ENCODE measurements at regions not wholly inside any gene's neighbourhood (a gene's known extent, or its start where the extent isn't known, plus 50 kb on each side); places are given as distances from the start of the nearest gene placed in this dataset.
"Not testable (repeated sequence)": the region's sequence is repeated elsewhere in the genome, so short reads cannot be mapped to it uniquely, and the experiment has no call there.

DNA sequence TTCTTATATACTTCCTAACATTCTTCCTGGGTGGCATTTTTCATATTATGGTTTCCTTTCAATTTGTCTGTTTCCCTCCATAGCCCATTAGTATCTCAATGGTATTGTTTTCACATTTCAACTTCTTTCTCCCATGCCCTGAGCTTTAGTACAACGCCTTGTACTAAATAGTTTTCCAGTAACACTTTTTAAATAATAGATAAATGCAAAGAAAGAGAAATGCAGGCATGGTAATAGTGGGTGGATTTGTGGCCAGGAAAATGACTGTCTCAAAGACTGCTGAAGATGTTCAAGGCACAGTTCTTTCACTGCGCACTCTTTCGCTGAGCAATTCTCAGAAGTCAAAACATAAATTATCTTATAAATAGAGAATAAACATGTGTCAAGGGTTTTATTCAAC is 145.1 kb downstream of the LCA5 start:
- DNase-seq, result no peak

DNA sequence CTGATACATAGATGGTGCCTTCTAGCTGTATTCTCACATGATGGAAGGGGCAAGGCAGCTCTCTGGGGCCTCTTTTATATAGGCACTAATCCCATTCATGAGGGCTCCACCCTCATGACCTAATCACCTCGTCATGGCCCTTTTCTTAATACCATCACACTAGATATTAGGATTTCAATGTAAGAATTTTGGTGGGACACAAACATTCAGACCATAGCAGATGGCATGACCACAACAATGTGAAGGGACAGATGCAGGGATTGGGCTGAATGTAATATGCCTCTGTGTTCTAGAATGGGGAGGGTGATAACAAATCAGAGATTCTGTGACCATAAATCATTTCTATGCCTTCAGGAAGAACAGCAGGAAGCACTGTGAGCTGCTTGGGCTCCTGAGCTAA is 145.8 kb downstream of the LCA5 start:
- DNase-seq, result no peak

DNA sequence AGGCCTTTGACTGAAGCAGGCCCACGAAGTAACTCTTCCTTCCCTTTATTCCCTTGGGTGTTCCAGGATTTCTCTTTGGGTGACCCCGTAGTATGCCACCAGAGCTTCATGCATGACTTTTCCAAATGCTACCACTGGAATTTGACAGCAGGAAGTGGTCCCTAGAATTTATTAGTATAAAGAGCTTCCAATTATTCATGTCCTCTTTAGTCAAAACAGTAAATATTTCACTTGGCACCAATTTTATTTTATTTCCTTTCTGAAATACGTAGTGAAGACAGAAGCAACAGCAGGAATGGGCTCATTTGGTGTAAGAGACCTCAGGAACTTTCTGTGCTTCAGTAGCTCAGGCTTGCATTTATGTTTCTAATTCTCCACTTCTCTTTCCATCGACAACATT is 151.3 kb downstream of the LCA5 start:
- DNase-seq, result peak; percentile 45

DNA sequence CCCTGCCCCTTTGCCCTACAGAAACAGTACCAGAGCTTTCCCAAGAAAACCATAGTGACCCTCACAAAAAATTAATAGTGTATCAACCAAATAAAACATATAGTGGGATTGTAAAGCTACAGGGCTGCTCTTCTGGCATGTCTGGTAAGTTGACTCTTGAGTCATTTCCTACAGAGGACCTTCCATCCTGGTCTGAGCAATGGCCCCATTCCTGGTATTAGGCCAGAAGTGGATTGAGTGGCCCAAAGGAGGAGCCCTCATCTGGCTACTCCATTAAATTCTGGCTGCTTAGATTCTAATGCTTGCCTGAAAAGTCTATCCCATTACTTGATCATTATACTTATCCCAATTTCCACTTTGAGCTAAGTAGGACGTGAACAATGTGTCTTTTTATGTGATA is 150.9 kb upstream of the HMGN3 start:
- DNase-seq, result no peak

DNA sequence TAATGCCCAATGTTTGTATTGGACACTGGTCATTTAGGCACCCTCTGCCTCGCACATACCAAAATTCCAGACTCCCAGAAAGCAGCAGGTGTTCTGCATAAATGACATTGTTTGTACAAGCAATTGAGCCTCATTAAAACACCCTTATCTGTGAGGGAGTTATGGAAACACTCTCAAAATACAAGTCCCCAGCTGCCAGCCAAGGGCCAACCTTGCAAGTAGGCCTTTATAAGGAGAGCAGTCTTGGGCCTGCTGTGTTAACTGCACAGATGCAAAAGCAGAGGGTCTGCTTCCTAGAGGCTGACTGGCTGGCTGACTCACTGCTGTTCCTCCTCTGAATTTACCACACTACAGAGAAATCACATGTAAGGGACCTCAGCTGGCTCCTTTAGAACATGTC is 150.4 kb upstream of the HMGN3 start:
- DNase-seq, result no peak

DNA sequence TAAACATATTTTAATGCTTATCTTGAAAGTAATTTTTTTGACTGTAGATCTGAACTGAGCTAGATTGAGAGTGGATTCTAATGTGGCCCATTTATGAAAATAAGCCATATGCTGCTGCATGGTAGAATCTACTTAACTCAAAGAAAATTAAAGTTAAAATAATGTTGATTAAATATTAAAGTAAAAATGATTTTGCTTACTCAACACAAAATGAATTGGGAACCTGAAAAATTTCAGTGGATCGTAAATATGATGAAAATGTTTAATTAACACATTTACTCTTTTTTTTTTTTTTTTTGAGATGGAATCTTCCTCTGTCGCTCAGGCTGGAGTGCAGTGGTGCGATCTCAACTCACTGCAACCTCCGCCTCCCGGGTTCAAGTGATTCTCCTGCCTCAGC is 144.5 kb upstream of the HMGN3 start:
- DNase-seq, result no peak

DNA sequence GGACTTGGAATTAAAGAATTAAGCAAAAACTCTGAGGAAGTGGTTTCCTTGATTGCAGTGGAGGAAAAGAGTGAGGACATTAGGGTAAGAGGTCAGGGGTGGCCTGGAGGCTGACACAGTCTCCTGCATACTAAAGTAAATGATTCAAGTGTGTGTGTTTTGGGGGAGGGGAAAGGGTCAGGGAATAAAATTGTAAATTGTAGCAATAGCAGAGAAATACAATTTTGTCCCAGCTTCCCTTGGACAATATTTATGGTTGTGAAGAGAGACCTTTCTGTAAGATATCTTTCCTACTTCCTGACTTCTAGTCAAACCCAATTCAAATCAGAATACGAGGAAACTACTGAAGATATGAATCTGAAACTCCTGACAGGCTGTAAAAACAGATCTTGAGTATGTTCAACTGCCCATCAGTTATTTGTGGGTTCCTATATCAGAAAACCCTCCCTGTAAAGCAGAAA is 143.4 kb upstream of the HMGN3 start:
- peak; percentile 72 for DNase-seq

DNA sequence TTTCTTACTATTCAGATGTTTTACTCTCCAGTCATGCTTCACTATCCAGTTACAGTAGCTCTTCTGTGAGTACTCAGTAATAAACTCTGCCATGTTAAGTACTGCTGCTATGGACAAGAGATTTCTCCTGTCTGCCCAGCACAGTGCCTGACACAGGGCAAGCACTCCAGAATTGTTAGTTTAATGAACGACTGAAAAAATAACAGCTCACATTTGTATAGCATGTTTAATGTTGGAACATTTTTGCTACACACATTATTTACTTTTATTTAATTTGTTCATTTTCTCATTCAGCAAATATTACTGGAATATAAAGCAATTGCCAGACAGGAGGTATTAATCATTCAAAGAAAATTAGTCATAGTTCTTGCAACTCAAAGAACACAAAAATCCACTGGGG is 142.6 kb upstream of the HMGN3 start:
- DNase-seq, result no peak

DNA sequence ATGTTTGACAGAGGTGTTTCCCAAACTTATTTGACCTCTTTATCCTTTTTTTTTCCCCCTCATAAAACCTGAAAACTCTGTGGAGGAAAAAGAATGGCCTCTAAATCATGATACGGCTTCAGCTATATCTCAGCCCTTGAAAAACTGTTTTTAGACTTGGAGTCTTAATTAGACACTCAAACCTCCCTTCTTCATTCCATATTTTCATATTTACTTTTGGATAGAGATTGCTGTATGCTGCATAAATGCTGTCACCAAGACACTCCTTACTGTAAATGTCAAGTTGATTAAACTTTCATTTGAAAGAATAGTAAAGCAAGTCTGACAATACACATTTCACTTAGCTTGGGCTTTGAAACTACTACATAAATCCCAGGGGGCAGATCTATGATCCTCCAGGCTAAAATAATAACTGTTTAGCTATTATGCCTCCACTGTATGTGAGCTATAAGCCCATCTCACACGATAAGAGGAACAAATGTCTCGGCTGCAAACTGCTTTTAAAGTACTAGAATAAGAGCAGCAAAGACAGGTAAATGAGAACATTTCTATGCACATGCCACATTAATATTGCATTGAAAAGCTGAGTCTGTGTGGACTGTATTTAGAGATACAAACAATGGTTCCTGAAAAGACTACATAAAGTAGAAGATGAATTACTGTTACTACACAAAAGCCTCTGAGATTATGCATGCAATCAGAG is 141.3 kb upstream of the HMGN3 start:
- no peak for DNase-seq

DNA sequence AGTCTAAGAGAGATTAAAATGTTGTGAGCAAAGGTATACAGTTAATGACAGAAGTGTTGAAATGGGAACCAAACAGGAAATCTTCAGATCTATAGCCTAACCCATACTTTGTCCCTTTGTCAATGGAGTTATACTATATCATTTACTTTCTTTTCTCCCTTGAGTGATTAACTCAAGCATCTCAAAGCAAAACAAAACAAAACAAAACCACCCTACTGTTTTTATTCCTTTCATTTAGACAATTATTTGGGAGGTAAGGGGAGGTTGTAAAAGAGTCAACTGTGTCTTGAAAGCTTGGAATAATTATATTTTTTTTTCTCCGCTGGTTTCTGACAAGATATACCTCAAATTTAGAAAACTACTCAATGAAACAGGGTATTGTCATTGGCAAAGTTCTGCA is 139.8 kb upstream of the HMGN3 start:
- DNase-seq, result no peak

DNA sequence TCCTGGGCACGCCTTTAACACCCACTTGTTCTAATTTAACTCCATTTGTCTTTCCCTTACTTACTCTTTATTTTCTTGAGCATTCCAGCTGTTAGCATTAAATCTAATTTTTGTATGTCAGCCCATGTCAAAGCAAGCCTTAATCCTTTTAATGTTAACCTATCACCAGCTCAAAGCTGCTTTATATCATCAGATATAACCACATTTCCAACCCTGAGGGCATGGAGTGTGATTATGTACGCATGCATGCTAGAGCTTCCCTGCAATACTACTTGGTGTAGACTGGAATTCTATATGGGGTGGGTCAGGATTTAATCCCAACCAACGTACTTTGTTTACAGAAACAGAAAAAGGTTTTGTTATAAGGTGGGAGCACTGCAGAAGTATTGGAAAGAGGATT is 139.4 kb upstream of the HMGN3 start:
- DNase-seq, result no peak

DNA sequence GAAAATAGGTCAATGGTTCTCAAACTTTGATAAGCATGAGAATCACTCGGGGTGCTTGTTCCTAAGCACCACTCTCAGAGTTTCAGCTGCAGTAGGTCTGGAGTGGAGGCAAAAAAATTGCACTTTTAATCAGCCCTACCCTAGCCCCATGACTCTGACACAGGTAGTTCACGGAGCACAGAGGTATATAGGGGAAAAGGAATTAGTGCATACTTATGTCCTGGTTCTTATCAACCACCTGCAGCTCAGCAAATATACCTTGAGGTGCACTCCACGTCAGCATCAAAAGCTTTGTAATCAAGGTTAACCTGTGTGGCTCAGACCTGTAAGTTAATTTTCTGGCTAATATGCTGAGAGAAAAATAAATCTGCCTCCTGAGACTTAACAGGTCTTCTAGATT is 138.8 kb upstream of the HMGN3 start:
- no peak for DNase-seq

DNA sequence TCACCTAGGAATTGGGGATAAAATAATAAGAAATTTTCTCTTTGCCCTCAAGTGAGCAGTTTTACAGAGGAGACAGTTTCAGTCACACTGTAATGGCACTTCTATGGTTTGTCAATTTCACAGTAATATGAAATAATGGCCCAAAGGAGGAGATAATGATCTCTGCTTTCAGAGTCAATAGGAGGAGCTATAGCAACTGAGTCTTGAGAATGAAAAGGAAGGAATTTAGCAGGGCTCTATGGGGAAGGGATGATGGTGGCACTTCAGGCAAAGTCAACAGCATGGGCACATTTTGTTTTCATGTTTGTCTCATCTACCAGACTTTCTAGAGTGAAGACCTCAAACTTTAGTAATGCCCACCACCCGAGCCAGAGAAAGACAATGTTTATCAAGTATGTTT is 138.3 kb upstream of the HMGN3 start:
- no peak for DNase-seq

DNA sequence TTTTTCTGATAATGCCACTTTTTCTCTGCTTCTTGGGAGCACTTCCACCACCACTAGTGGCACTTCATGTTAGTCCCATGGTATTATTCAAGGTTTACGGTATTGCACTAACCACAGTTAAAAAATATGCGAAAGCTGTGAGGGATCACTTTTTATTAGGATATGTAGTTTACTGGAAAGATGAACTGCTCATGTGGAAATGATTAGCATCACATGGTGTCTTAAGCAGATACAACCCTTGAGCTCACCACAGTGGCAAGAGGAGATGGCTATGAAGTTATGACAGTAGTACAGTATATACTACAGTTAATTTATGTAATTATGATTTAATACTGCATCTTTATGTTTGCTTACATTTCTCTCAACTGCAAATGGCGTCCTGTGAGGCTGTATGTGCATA is 134.5 kb upstream of the HMGN3 start:
- DNase-seq, result no peak

DNA sequence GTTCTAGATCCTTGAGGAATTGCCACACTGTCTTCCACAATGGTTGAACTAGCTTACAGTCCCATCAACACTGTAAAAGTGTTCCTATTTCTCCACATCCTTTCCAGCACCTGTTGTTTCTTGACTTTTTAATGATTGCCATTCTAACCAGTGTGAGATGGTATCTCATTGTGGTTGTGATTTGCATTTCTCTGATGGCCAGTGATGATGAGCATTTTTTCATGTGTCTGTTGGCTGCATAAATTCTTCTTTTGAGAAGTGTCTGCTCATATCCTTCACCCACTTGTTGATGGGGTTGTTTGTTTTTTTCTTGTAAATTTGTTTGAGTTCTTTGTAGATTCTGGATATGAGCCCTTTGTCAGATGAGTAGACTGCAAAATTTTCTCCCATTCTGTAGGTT is 129.0 kb upstream of the HMGN3 start:
- not testable (repeated sequence) for DNase-seq

DNA sequence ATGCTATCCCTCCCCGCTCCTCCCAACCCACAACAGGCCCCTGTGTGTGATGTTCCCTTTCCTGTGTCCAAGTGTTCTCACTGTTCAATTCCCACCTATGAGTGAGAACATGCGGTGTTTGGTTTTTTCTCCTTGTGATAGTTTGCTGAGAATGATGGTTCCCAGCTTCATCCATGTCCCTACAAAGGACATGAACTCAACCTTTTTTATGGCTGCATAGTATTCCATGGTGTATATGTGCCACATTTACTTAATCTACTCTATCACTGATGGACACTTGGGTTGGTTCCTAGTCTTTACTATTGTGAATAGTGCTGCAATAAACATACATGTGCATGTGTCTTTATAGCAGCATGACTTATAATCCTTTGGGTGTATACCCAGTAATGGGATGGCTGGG is 126.6 kb upstream of the HMGN3 start:
- not testable (repeated sequence) for DNase-seq

DNA sequence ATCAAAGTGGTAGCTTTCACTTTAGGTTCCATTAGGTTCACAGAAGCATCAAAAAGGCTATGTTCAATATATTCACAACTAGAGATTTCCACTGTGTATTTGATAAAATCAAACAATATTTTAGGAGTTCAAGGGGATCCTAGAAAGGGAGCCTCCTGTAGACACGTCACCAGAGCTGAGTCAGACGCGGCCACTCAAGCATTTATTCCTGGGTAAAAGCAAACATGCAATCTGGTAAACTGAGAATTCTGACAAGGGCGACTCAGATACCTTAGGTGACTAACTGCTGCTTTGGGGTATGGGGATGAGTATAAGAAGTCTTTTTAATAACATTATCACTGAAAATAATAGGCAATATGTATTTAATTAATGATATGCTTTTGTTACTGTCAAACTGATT is 118.7 kb upstream of the HMGN3 start:
- DNase-seq, result no peak

DNA sequence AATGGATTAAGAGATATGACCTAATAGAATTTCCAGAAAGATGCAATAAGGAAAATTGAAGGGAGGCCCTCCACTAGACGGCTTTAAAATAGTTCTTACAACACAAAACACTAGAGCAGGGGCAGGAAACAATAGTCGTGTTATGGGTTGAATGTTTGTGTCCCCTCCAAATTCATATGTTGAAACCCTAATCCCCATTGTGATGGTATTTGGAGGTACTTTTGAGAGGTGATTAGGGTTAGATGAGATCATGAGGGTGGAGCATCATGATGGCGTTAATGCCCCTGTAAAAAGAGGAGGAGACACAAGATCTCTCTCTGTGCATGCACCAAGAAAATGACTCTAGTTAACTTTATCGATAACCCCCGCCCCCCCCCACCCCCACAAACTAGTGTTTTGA is 104.0 kb upstream of the HMGN3 start:
- no peak for DNase-seq

DNA sequence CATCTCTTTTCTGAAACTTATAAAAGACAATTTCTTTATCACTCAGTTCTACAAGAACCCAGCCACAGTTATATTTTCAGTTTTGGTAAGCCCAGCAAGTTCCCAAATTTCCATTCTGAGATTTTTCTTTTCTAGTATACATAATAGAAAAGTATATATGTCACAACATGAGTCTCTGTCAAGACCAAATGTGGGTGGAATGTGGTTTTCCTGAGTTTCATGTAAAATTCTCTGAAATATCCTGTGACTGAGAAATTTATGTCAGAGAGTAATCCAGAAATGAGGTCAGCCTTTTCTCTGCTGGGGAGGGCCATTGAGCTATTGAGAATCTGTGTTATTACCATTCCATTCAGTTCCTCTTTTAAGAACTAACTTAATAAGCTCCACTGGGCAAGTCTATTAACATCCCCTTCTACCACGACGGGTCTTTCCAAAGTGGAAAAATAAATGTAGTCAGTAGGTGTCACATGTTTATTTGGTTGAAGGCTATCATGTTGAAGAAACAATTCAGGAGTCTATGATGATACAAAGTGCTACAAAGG is 100.7 kb upstream of the HMGN3 start:
- DNase-seq, result no peak

DNA sequence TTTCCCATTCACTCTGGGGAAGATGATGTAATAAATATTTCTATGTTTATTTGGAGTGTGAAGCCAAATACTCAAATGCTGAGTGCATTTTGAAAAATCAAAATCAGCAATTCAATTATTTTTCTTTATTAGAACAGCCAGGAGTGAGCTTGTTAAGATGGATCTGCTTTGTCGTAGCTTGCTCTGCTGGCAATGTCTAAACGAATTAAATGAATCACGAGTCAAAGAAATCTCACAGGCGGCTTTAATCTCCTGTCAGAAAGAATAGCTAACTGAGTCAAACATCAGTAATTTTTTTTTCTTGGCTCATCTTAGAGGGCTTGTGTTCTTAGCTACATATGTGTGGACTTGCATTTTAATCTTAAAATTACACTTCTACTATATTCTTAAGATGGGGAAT is 100.2 kb upstream of the HMGN3 start:
- DNase-seq, result no peak

DNA sequence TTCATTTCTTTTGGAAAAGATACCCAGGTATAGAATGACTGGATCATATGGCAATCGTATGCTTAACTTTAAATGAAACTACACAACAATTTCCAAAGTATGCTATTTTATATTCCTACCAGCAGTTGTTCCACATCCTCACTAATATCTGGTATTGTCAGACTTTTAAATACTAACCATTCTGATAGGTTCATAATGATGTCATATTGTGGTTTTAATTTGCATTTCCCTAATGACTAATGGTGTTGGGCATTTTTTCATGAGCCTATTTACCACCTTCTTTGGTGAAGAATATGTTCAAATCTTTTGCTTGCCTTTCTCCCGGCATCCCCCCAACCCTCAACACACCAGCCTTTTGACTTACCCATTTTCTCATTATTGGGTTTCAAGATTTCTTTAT is 96.2 kb upstream of the HMGN3 start:
- no peak for DNase-seq

DNA sequence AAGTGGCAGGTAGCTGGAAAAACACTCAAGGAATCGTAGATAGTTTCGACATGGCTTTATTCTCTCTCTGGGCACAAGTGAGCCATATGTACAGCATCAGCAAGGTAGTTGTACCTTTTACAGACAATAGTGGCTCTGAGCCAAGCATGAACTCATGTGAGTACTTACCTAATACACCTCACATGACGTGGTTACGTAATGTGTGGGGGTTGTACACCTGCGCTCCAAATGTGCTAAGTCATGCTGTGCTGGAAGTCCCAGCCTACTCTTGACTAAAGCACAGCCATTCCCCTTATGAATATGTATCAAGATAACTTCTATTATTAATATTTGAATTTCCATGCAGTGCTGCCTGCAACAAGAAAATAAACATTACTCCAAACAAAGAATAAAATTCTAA is 78.8 kb upstream of the HMGN3 start:
- no peak for DNase-seq

DNA sequence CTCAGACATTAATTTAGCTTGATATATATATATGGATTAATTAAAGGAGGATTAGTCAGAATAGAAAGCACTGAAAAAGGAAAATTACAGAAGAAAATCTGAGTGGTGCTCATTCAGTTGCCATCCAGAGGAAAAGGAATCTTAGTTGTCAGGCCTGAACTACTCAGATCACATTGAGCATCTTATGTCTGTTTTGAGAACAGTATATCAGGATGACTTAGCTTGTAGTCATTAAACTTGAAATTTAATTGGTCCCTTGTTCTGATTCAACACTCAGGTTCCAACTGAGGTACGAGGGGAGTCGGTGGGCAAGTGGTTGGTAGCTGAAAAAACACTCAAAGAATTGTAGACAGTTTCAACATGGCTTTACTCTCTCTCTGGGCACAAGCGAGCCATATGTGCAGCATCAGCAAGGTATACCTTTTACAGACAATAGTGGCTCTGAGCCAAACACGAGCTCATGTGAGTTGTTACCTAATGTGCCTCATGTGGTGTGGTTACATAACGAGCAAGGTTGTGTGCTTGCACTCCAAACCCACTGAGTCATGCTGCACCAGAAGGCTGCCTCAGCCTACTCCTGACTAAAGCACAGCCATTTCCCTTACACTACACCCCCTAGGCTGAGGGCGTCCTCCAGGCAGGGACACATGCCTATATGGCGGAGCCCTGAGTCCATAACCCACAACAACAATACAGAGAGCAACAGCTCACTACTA is 73.0 kb upstream of the HMGN3 start:
- no peak for DNase-seq

DNA sequence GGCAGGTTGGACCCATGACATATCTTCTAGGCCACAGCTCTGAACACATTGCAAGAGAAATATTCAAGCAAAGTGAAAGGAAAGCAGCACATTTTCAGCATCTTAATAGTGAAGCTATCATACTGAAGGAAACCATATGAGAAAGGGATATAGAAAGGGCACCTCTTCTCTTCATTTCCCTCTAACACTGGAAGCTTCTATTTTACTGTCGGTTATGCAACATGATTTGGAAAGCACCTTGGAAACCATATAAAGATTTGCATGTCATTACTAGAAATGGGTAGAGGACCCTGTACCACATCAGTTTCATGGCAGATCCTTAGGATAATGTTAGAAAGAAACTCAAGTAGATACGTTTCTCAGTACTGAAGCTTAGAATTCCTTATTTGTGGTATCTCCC is 70.5 kb upstream of the HMGN3 start:
- no peak for DNase-seq

Measured in renal pelvis (tissue), 1 donor.